ENCODE measurements at regions not wholly inside any gene's neighbourhood (a gene's known extent, or its start where the extent isn't known, plus 50 kb on each side); places are given as distances from the start of the nearest gene placed in this dataset.

GRCh38 chr1:38454236-38454635 is 405.3 kb downstream of the RRAGC start:
- peak in 1 of 2 experiments; percentile 18 for DNase-seq (ENCODE audit: low read depth in 1 of 2, low spot score in 1 of 2)
- Histone ChIP-seq H3K27me3 (ENCODE audit: insufficient read depth, poor library complexity, severe bottlenecking) (no peaks in the 10 kb centered on the region), H3K27ac (replicated peaks) (no peak overlapping the region), H3K4me3 (replicated peaks; ENCODE audit: insufficient read depth, low read length) (no peak overlapping the region)
- TF ChIP-seq GABPA (IDR thresholded peaks at IDR 0.05; ENCODE audit: low read depth) (no peak), CTCF (IDR thresholded peaks at IDR 0.05; ENCODE audit: insufficient read depth, low read length) (no peak), SPI1 (IDR thresholded peaks at IDR 0.05; ENCODE audit: borderline replicate concordance, low read depth) (no peak), POLR2AphosphoS5 (IDR thresholded peaks at IDR 0.05; ENCODE audit: low read depth) (no peak)
- TF ChIP-seq, protein P1, sequence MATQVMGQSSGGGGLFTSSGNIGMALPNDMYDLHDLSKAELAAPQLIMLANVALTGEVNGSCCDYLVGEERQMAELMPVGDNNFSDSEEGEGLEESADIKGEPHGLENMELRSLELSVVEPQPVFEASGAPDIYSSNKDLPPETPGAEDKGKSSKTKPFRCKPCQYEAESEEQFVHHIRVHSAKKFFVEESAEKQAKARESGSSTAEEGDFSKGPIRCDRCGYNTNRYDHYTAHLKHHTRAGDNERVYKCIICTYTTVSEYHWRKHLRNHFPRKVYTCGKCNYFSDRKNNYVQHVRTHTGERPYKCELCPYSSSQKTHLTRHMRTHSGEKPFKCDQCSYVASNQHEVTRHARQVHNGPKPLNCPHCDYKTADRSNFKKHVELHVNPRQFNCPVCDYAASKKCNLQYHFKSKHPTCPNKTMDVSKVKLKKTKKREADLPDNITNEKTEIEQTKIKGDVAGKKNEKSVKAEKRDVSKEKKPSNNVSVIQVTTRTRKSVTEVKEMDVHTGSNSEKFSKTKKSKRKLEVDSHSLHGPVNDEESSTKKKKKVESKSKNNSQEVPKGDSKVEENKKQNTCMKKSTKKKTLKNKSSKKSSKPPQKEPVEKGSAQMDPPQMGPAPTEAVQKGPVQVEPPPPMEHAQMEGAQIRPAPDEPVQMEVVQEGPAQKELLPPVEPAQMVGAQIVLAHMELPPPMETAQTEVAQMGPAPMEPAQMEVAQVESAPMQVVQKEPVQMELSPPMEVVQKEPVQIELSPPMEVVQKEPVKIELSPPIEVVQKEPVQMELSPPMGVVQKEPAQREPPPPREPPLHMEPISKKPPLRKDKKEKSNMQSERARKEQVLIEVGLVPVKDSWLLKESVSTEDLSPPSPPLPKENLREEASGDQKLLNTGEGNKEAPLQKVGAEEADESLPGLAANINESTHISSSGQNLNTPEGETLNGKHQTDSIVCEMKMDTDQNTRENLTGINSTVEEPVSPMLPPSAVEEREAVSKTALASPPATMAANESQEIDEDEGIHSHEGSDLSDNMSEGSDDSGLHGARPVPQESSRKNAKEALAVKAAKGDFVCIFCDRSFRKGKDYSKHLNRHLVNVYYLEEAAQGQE (IDR thresholded peaks at IDR 0.05; ENCODE audit: insufficient replicate concordance, low read depth): no peak

- Histone ChIP-seq H3K4me3 (replicated peaks; ENCODE audit: insufficient read depth, low read length) (no peak overlapping the region), H3K27me3 (ENCODE audit: insufficient read depth, poor library complexity, severe bottlenecking) (no peaks in the 10 kb centered on the region), H3K27ac (replicated peaks) (no peak overlapping the region)
- no peak for DNase-seq (ENCODE audit: low read depth in 1 of 2, low spot score in 1 of 2)
- TF ChIP-seq POLR2AphosphoS5 (IDR thresholded peaks at IDR 0.05; ENCODE audit: low read depth): no peak
- TF ChIP-seq SPI1 (IDR thresholded peaks at IDR 0.05; ENCODE audit: borderline replicate concordance, low read depth): no peak
- no peak for TF ChIP-seq CTCF (IDR thresholded peaks at IDR 0.05; ENCODE audit: insufficient read depth, low read length)
- TF ChIP-seq GABPA (IDR thresholded peaks at IDR 0.05; ENCODE audit: low read depth): no peak
- TF ChIP-seq, protein P1 (IDR thresholded peaks at IDR 0.05; ENCODE audit: insufficient replicate concordance, low read depth): no peak
These were observed 405.7 kb upstream of the POU3F1 start for GRCh38 chr1:38452246-38452645.

- Histone ChIP-seq H3K27ac (replicated peaks) (no peak overlapping the region), H3K27me3 (ENCODE audit: insufficient read depth, poor library complexity, severe bottlenecking) (no peaks in the 10 kb centered on the region), H3K4me3 (replicated peaks; ENCODE audit: insufficient read depth, low read length) (no peak overlapping the region)
- no peak for DNase-seq (ENCODE audit: low read depth in 1 of 2, low spot score in 1 of 2)
- no peak for TF ChIP-seq SPI1 (IDR thresholded peaks at IDR 0.05; ENCODE audit: borderline replicate concordance, low read depth)
- TF ChIP-seq GABPA (IDR thresholded peaks at IDR 0.05; ENCODE audit: low read depth): no peak
- TF ChIP-seq, protein P1 (IDR thresholded peaks at IDR 0.05; ENCODE audit: insufficient replicate concordance, low read depth): no peak
- no peak for TF ChIP-seq CTCF (IDR thresholded peaks at IDR 0.05; ENCODE audit: insufficient read depth, low read length)
- TF ChIP-seq POLR2AphosphoS5 (IDR thresholded peaks at IDR 0.05; ENCODE audit: low read depth): no peak
These were observed 405.0 kb upstream of the POU3F1 start for GRCh38 chr1:38451541-38451993.

All from HL-60 (cell line).